ENCODE measurements at regions not wholly inside any gene's neighbourhood (a gene's known extent, or its start where the extent isn't known, plus 50 kb on each side); places are given as distances from the start of the nearest gene placed in this dataset.
"Not testable (repeated sequence)": the region's sequence is repeated elsewhere in the genome, so short reads cannot be mapped to it uniquely, and the experiment has no call there.

GRCh38 chr7:137120690-137121089 is 222.8 kb downstream of the PTN start:
- no peak for TF ChIP-seq CTCF (IDR thresholded peaks at IDR 0.05; ENCODE audit: low read depth, low read length)
- no peak overlapping the region for H3K4me3 ChIP-seq (ENCODE audit: low read depth, low read length)

GRCh38 chr7:137110535-137110934 is 233.0 kb downstream of the PTN start:
- no peak for TF ChIP-seq CTCF (IDR thresholded peaks at IDR 0.05; ENCODE audit: low read depth, low read length)

GRCh38 chr7:137110091-137110509 is 233.4 kb downstream of the PTN start:
- no peak for TF ChIP-seq CTCF (IDR thresholded peaks at IDR 0.05; ENCODE audit: low read depth, low read length)
- H3K4me3 ChIP-seq (ENCODE audit: low read depth, low read length) = no peak overlapping the region

More at GRCh38 chr7:137110535-137110934, 233.0 kb downstream of the PTN start:
- no peak overlapping the region for H3K4me3 ChIP-seq (ENCODE audit: low read depth, low read length)

- H3K4me3 ChIP-seq (ENCODE audit: low read depth, low read length) = not testable (repeated sequence)
Measured at GRCh38 chr7:137107802-137108201, 235.7 kb downstream of the PTN start.

- not testable (repeated sequence) for H3K4me3 ChIP-seq (ENCODE audit: low read depth, low read length)
Measured at GRCh38 chr7:137103526-137103925, 235.1 kb downstream of the CHRM2 start.

- no peak overlapping the region for H3K4me3 ChIP-seq (ENCODE audit: low read depth, low read length)
- no peak for TF ChIP-seq CTCF (IDR thresholded peaks at IDR 0.05; ENCODE audit: low read depth, low read length)
Measured at GRCh38 chr7:137097111-137097510, 228.7 kb downstream of the CHRM2 start.

- TF ChIP-seq CTCF (IDR thresholded peaks at IDR 0.05; ENCODE audit: low read depth, low read length) = no peak
Measured at GRCh38 chr7:137096607-137097006, 228.2 kb downstream of the CHRM2 start.

GRCh38 chr7:137093198-137093597 is 224.7 kb downstream of the CHRM2 start:
- H3K4me3 ChIP-seq (ENCODE audit: low read depth, low read length) = no peak overlapping the region
- TF ChIP-seq CTCF (IDR thresholded peaks at IDR 0.05; ENCODE audit: low read depth, low read length) = no peak

More at GRCh38 chr7:137096607-137097006, 228.2 kb downstream of the CHRM2 start:
- no peak overlapping the region for H3K4me3 ChIP-seq (ENCODE audit: low read depth, low read length)
